Medulla oblongata (tissue), 1 donor: ENCODE measurements at regions not wholly inside any gene's neighbourhood (a gene's known extent, or its start where the extent isn't known, plus 50 kb on each side); places are given as distances from the start of the nearest gene placed in this dataset.
"Not testable (repeated sequence)": the region's sequence is repeated elsewhere in the genome, so short reads cannot be mapped to it uniquely, and the experiment has no call there.

Experiments used
- DNase-seq: peaks from one replicate; pipeline ENCODE4 v3.0.0-alpha.2; 2015; ENCODE audit errors: extremely low spot score

DNA sequence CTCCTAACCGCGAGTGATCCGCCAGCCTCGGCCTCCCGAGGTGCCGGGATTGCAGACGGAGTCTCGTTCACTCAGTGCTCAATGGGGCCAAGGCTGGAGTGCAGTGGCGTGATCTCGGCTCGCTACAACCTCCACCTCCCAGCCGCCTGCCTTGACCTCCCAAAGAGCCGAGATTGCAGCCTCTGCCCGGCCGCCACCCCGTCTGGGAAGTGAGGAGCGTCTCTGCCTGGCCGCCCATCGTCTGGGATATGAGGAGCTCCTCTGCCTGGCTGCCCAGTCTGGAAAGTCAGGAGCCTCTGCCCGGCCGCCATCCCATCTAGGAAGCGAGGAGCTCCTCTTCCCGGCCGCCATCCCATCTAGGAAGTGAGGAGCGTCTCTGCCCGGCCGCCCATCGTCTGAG lies 58.8 kb upstream of the ANKRD30BL start:
- not testable (repeated sequence) for DNase-seq

DNA sequence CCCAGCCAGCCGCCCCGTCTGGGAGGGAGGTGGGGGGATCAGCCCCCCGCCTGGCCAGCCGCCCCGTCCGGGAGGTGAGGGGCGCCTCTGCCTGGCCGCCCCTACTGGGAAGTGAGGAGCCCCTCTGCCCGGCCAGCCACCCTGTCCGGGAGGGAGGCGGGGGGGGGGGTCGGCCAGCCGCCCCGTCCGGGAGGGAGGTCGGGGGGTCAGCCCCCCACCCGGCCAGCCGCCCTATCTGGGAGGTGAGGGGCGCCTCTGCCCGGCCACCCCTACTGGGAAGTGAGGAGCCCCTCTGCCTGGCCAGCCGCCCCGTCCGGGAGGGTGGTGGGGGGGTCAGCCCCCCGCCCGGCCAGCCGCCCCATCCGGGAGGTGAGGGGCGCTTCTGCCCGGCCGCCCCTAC lies 60.1 kb upstream of the ANKRD30BL start:
- not testable (repeated sequence) for DNase-seq

DNA sequence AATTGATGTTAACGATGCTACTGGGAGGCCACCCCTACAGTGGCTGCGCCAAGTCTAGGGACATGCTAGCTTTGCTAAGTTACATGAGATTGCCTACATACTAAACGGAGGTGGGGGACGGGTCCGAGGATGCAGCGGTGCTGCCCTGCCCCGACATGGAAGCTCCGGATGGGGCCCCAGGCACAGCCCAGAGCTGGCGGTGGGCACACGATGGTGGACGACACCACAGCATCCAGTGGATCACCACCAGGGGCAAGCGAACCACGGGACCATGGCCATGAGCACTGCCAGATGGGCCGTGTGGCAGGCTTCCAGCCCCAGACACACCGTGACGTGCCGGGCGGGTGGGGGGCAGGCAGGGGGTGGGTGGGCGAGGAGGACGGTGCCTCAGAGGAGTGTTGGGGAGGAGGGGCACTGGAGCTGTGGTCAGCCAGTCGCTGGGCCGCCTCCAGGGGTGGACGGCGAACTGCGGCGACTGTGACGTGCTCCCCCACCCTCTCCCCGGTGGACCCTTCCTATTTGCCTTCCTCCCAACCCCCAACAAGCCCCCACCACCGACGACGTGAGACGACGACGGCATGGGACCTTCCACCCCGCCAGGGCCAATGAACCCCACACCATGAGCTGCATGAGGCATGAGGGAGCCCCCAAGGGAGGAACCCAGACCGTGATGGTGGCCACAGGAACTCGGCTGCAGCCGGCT lies 90.6 kb upstream of the ANKRD30BL start:
- no peak for DNase-seq

GRCh38 chr2:132252894-132253264 lies 91.1 kb upstream of the ANKRD30BL start:
- no peak for DNase-seq

- DNase-seq: no peak
Observed at GRCh38 chr2:132253496-132254305, 91.9 kb upstream of the ANKRD30BL start.

DNA sequence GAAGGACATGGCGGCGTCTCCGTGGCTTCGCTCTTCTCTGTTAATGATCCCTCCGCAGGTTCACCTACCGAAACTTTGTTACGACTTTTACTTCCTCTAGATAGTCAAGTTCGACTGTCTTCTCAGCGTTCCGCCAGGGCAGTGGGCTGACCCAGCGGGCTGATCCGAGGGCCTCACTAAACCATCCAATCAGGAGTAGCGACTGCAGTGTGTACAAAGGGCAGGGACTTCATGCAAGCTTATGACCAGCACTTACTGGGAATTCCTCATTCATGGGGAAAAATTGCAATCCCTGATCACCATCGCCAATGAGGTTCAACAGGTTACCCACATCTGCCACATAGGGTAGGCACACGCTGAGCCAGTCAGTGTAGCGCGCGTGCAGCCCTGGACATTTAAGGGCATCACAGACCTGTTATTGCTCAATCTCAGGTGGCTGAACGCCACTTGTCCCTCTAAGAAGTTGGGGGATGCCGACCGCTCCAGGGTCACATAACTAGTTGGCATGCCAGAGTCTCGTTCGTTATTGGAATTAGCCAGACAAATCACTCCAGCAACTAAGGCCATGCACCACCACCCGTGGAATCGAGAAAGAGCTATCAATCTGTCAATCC lies 92.7 kb upstream of the ANKRD30BL start:
- not testable (repeated sequence) for DNase-seq

DNA sequence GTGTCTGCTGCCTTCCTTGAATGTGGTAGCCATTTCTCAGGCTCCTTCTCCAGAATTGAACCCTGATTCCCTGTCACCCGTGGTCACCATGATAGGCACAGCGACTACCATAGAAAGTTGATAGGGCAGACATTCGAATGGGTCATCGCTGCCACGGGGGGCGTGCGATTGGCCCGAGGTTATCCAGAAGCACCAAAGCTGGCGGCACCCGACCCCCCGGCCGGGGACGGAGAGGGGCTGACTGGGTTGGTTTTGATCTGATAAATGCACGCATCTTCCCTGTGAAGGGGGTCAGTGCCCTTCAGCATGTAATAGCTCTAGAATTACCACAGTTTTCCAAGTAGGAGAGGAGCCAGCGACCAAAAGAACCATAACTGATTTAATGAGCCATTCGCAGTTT lies 94.0 kb upstream of the ANKRD30BL start:
- DNase-seq: no peak

DNA sequence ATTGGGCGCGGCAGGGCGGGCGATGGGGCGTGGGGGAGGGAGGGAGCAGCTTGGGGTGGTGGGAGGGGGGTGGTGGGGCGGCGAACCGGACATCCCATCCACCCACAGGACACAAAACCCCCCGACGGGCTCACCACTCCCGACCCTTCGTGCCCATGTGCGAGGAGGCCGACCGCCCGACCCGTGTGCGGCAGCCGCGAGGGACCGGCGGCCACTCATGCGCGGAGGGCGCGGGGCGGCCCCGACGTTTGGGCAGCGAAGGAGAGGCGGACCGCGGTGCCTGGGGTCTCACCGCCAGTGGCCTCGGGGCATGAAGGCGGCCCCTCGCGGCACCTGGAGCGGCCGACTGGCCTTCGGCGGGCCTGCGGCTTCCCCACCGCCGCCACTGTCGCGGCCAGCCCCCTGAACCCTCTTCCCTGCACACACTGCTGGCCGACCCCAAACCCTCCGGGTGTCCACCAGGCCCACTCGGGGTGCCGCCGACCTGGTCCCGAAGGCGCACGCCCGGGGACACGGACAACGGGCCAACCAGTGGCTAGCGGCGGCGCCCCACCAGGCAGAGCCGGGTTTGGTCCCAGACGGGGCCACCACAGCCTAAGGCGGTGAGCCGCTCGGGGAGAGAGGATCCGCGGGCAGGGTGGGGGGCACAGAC lies 94.6 kb upstream of the ANKRD30BL start:
- no peak for DNase-seq

DNA sequence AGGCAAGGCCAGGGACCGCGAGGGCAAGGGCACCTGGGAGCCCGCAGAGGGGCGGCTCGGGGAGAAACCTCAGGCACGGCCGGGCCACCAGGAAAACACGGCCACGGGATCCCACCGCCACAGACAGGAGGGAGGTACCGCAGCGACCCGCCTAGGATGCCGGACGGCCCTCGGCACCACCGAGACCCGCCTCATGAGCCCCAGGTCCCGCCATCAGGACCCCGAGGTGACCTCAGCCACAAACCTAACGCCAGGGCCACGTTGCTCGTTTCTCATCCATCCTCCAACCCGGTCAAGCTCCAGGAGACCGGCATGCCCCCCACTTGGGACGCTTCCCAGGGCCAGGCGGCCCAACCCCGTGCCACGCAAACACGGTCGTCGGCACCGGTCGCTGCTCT lies 95.2 kb upstream of the ANKRD30BL start:
- DNase-seq: not testable (repeated sequence)

- not testable (repeated sequence) for DNase-seq
Observed at GRCh38 chr2:132257301-132258171, 95.8 kb upstream of the ANKRD30BL start.

DNA sequence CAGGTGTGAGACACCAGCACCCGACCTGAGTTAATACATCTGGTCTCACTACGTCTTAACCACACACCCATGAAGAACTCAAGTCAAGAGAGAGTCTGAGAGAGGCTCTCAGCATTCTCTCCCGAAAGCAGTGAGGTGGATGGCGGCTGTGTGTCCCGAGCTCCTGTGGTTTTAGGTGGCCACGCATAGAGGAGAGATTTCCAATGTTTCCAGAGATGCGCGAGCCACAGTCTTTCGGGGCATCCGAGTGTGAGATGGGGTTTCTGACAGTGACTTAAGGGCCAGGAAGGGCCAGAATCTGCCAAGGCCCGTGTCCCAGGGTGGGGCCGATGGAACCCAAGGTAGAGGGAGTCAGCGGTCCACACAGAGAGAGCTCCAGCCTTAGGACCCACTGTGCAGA lies 97.5 kb upstream of the ANKRD30BL start:
- DNase-seq: not testable (repeated sequence)

GRCh38 chr2:132265595-132265994 lies 103.8 kb upstream of the ANKRD30BL start:
- DNase-seq: not testable (repeated sequence)

GRCh38 chr2:132267105-132267497 lies 105.3 kb upstream of the ANKRD30BL start:
- no peak for DNase-seq

- peak; percentile 4 for DNase-seq
Observed at GRCh38 chr2:132267498-132268283, 105.9 kb upstream of the ANKRD30BL start.

DNA sequence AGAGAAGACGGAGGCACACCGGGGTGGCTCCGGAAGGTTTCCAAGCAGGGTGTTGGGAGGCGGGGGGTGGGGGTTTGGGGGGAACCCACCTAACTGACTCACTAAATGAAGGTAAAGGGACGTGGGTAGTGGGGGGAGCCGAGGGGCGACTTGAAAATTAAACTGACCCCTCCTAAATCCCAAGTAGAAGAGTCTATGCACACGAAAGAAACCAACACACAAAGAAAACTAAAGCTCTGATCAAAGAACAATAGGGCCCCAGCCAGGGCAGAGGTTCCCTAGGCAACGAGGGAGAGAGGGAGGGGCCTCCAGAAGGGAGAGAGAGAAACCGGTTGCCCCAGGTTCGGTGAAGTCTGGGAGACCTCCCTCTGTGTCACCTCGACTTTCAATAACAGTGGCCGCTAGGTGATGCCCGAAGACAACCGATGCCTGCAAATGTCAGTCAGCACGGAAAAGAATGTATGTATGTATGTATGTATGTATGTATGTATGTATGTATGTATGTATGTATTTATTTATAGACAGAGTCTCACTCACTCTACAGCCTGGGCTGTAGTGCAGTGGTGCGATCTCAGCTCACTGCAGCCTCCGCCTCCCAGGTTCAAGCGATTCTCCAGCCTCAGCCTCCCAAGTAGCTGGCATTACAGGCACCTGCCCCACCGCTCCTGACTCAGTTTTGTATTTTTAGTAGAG lies 106.7 kb upstream of the ANKRD30BL start:
- DNase-seq: peak; percentile 34

- DNase-seq: no peak
Observed at GRCh38 chr2:132268977-132269523, 107.3 kb upstream of the ANKRD30BL start.

DNA sequence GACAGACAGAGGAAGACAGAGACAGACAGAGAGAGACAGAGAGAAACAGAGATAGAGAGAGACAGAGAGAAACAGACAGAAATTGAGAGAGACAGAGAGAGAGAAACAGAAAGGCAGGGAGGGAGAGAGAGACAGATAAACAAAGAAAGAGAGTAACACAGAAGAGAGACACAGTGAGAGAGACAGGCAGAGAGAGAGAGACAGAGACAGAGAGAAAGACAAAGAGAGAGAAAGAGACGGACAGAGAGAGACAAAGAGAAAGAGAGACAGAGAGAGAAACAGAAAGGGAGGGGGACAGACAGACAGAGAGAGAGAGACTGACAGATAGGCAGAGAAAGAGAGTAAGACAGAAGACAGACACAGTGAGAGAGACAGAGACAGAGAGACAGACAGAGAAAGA lies 108.5 kb upstream of the ANKRD30BL start:
- DNase-seq: no peak

DNA sequence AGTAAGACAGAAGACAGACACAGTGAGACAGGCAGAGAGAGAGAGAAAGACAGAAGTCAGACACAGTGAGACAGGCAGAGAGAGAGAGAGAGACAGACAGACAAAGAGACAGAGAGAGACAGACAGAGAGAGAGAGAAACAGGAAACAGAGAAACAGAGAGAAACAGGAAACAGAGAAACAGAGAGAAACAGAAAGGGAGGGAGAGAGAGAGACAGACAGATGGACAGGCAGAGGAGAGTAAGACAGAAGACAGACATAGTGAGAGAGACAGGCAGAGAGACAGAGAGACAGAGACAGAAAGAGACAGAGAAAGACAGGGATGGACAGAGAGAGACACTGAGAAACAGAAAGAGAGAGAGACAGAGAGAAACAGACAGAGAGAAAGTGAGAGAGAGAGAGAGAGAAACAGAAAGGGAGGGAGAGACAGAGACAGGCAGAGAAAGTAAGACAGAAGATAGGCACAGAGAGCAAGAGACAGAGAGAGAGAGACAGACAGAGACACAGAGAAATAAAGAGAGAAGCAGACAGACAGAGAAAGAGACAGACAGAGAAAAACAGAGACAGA lies 109.3 kb upstream of the ANKRD30BL start:
- no peak for DNase-seq

DNA sequence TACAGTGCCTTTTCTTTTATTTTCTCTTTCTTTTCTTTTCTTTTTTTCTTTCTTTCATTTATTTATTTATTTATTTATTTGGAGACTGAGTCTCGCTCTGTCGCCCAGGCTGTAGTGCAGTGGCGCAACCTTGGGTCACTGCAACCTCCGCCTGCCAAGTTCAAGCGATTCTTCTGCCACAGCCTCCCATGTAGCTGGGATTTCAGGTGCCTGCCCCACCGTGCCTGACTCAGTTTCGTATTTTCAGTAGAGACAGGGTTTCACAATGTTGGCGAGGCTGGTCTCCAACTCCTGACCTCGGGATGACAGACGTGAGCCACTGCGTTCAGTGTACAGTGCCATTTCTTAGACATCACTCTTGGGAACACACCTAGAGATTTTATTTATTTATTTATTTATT lies 110.0 kb upstream of the ANKRD30BL start:
- DNase-seq: not testable (repeated sequence)
